ENCODE measurements at regions not wholly inside any gene's neighbourhood (a gene's known extent, or its start where the extent isn't known, plus 50 kb on each side); places are given as distances from the start of the nearest gene placed in this dataset.

DNA sequence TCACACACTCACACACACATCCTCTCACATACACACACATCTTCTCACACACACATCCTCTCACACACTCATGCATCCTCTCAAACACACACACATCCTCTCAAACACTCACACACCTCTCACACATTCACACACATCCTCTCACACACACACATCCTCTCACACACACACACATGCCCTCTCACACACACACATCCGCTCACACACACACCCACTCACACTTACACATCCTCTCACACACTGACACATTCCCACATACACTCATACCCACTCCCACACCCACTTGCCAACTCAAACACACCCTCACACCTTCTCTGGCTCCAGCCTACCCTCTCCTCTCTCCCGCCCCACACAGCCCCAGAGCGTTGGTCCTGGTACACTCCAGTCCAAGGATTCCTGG lies 127.9 kb upstream of the SLC30A5 start:
- TF ChIP-seq CTCF (IDR thresholded peaks at IDR 0.05) (no peak), EP300 (IDR thresholded peaks at IDR 0.05) (no peak), POLR2A (IDR thresholded peaks at IDR 0.05) (no peak)

Measured in ovary (tissue), 3 donors.